G401.6 (cell line): ENCODE measurements at regions not wholly inside any gene's neighbourhood (a gene's known extent, or its start where the extent isn't known, plus 50 kb on each side); places are given as distances from the start of the nearest gene placed in this dataset.

Source experiments
- FAIRE-seq: peaks from 2 replicates; lab custom pipeline; 2012; peaks lifted over from hg19 to GRCh38; lab: Jason Lieb, UNC

GRCh38 chr12:84601483-84601882 lies 311.1 kb downstream of the SLC6A15 start:
- no peak for FAIRE-seq

- FAIRE-seq, result no peak
Observed at GRCh38 chr12:84599539-84599938, 313.1 kb downstream of the SLC6A15 start.

- no peak for FAIRE-seq
Observed at GRCh38 chr12:84596266-84596665, 316.3 kb downstream of the SLC6A15 start.

- no peak for FAIRE-seq
Observed at GRCh38 chr12:84594157-84594556, 318.4 kb downstream of the SLC6A15 start.

GRCh38 chr12:84585776-84586395 lies 326.7 kb downstream of the SLC6A15 start:
- FAIRE-seq, result no peak

GRCh38 chr12:84572196-84572595 lies 340.4 kb downstream of the SLC6A15 start:
- FAIRE-seq, result no peak

- FAIRE-seq, result no peak
Observed at GRCh38 chr12:84562331-84562730, 350.3 kb downstream of the SLC6A15 start.

GRCh38 chr12:84561351-84561750 lies 351.2 kb downstream of the SLC6A15 start:
- no peak for FAIRE-seq

GRCh38 chr12:84554199-84554723 lies 358.3 kb downstream of the SLC6A15 start:
- no peak for FAIRE-seq

GRCh38 chr12:84553331-84554117 lies 359.1 kb downstream of the SLC6A15 start:
- FAIRE-seq, result peak; percentile 93

- no peak for FAIRE-seq
Observed at GRCh38 chr12:84551373-84551772, 361.2 kb downstream of the SLC6A15 start.

- no peak for FAIRE-seq
Observed at GRCh38 chr12:84550518-84550917, 362.1 kb downstream of the SLC6A15 start.

GRCh38 chr12:84542289-84542688 lies 370.3 kb downstream of the SLC6A15 start:
- no peak for FAIRE-seq

- FAIRE-seq, result no peak
Observed at GRCh38 chr12:84537666-84538065, 374.9 kb downstream of the SLC6A15 start.

- FAIRE-seq, result no peak
Observed at GRCh38 chr12:84512751-84513150, 399.8 kb downstream of the SLC6A15 start.

- no peak for FAIRE-seq
Observed at GRCh38 chr12:84508851-84509260, 403.7 kb downstream of the SLC6A15 start.

GRCh38 chr12:84507956-84508850 lies 404.4 kb downstream of the SLC6A15 start:
- no peak for FAIRE-seq

- FAIRE-seq, result no peak
Observed at GRCh38 chr12:84506282-84506681, 406.3 kb downstream of the SLC6A15 start.

GRCh38 chr12:84502907-84503787 lies 409.5 kb downstream of the SLC6A15 start:
- no peak for FAIRE-seq

- no peak for FAIRE-seq
Observed at GRCh38 chr12:84502180-84502860, 410.3 kb downstream of the SLC6A15 start.

- FAIRE-seq, result no peak
Observed at GRCh38 chr12:84497819-84498218, 414.8 kb downstream of the SLC6A15 start.
